ENCODE measurements at regions not wholly inside any gene's neighbourhood (a gene's known extent, or its start where the extent isn't known, plus 50 kb on each side); places are given as distances from the start of the nearest gene placed in this dataset.

GRCh38 chr1:239436286-239436685 is 49.9 kb downstream of the CHRM3 start:
- no peak overlapping the region for H3K4me3 Mint-ChIP-seq
- no peak for DNase-seq
- no peak overlapping the region for H3K27ac Mint-ChIP-seq
- CTCF ChIA-PET, result no interaction called here
- POLR2A ChIA-PET, result no interaction called here
- no peaks in the 10 kb centered on the region for H3K27me3 Mint-ChIP-seq
- no peaks in the 10 kb centered on the region for H3K36me3 Mint-ChIP-seq (ENCODE audit: low read depth)
- H3K4me1 Mint-ChIP-seq, result no peaks in the 10 kb centered on the region
- no peaks in the 10 kb centered on the region for H3K9me3 Mint-ChIP-seq

GRCh38 chr1:239437822-239438221 is 51.5 kb downstream of the CHRM3 start:
- Mint-ChIP-seq H3K36me3 (ENCODE audit: low read depth) (no peaks in the 10 kb centered on the region), H3K4me1 (no peaks in the 10 kb centered on the region), H3K4me3 (no peak overlapping the region), H3K27ac (no peak overlapping the region), H3K27me3 (no peaks in the 10 kb centered on the region), H3K9me3 (no peaks in the 10 kb centered on the region)
- POLR2A ChIA-PET, result no interaction called here
- DNase-seq, result no peak
- CTCF ChIA-PET, result no interaction called here

- POLR2A ChIA-PET, result no interaction called here
- H3K27ac Mint-ChIP-seq, result no peak overlapping the region
These were observed 52.5 kb downstream of the CHRM3 start for GRCh38 chr1:239438891-239439290.

GRCh38 chr1:239443361-239443760 is 57.0 kb downstream of the CHRM3 start:
- Mint-ChIP-seq H3K27ac (no peak overlapping the region), H3K27me3 (no peaks in the 10 kb centered on the region), H3K4me1 (no peaks in the 10 kb centered on the region), H3K4me3 (no peak overlapping the region), H3K9me3 (no peaks in the 10 kb centered on the region), H3K36me3 (ENCODE audit: low read depth) (no peaks in the 10 kb centered on the region)
- POLR2A ChIA-PET, result no interaction called here
- CTCF ChIA-PET, result no interaction called here
- no peak for DNase-seq

More at GRCh38 chr1:239438891-239439290, 52.5 kb downstream of the CHRM3 start:
- no peaks in the 10 kb centered on the region for H3K36me3 Mint-ChIP-seq (ENCODE audit: low read depth)
- CTCF ChIA-PET, result no interaction called here
- H3K9me3 Mint-ChIP-seq, result no peaks in the 10 kb centered on the region
- H3K4me1 Mint-ChIP-seq, result no peaks in the 10 kb centered on the region
- H3K4me3 Mint-ChIP-seq, result no peak overlapping the region
- no peaks in the 10 kb centered on the region for H3K27me3 Mint-ChIP-seq
- DNase-seq, result no peak

- Mint-ChIP-seq H3K9me3 (no peaks in the 10 kb centered on the region), H3K4me1 (no peaks in the 10 kb centered on the region), H3K36me3 (ENCODE audit: low read depth) (no peaks in the 10 kb centered on the region), H3K27me3 (no peaks in the 10 kb centered on the region), H3K4me3 (no peak overlapping the region), H3K27ac (no peak overlapping the region)
- DNase-seq, result no peak
- ChIA-PET POLR2A (no interaction called here), CTCF (no interaction called here)
These were observed 60.2 kb downstream of the CHRM3 start for GRCh38 chr1:239446611-239447010.

- Mint-ChIP-seq H3K27me3 (no peaks in the 10 kb centered on the region), H3K4me3 (no peak overlapping the region), H3K9me3 (peaks cover 2% of the 10 kb centered on the region), H3K36me3 (ENCODE audit: low read depth) (no peaks in the 10 kb centered on the region), H3K4me1 (no peaks in the 10 kb centered on the region), H3K27ac (no peak overlapping the region)
- DNase-seq, result no peak
- POLR2A ChIA-PET, result no interaction called here
- CTCF ChIA-PET, result no interaction called here
These were observed 62.5 kb downstream of the CHRM3 start for GRCh38 chr1:239448911-239449310.

GRCh38 chr1:239455743-239456142 is 69.4 kb downstream of the CHRM3 start:
- Mint-ChIP-seq H3K36me3 (ENCODE audit: low read depth) (peaks cover 1% of the 10 kb centered on the region), H3K4me1 (peaks cover 11% of the 10 kb centered on the region), H3K4me3 (no peak overlapping the region), H3K27me3 (no peaks in the 10 kb centered on the region), H3K9me3 (peaks cover 13% of the 10 kb centered on the region), H3K27ac (no peak overlapping the region)
- DNase-seq, result no peak
- ChIA-PET POLR2A (no interaction called here), CTCF (interaction anchor here (0.7 kb wide), 1 partner anchor 90 kb away, joined by 3 read pairs; no protein-coding TSS in a partner anchor)

- Mint-ChIP-seq H3K27me3 (no peaks in the 10 kb centered on the region), H3K4me1 (peaks cover 11% of the 10 kb centered on the region), H3K9me3 (peaks cover 13% of the 10 kb centered on the region), H3K27ac (no peak overlapping the region), H3K36me3 (ENCODE audit: low read depth) (peaks cover 1% of the 10 kb centered on the region), H3K4me3 (no peak overlapping the region)
- no peak for DNase-seq
- ChIA-PET CTCF (no interaction called here), POLR2A (no interaction called here)
These were observed 70.4 kb downstream of the CHRM3 start for GRCh38 chr1:239456788-239457187.

- Mint-ChIP-seq H3K4me3 (peak overlapping the region; percentile 42), H3K4me1 (peaks cover 11% of the 10 kb centered on the region), H3K36me3 (ENCODE audit: low read depth) (peaks cover 1% of the 10 kb centered on the region), H3K9me3 (peaks cover 13% of the 10 kb centered on the region), H3K27ac (peak overlapping the region; percentile 51), H3K27me3 (no peaks in the 10 kb centered on the region)
- ChIA-PET POLR2A (no interaction called here), CTCF (no interaction called here)
- no peak for DNase-seq
These were observed 71.2 kb downstream of the CHRM3 start for GRCh38 chr1:239457491-239458143.

GRCh38 chr1:239458144-239458500 is 71.8 kb downstream of the CHRM3 start:
- peak overlapping the region; percentile 51 for H3K27ac Mint-ChIP-seq
- H3K27me3 Mint-ChIP-seq, result no peaks in the 10 kb centered on the region
- H3K9me3 Mint-ChIP-seq, result peaks cover 13% of the 10 kb centered on the region
- H3K4me3 Mint-ChIP-seq, result peak overlapping the region; percentile 42
- ChIA-PET CTCF (no interaction called here), POLR2A (no interaction called here)
- H3K4me1 Mint-ChIP-seq, result peaks cover 11% of the 10 kb centered on the region
- H3K36me3 Mint-ChIP-seq (ENCODE audit: low read depth), result peaks cover 1% of the 10 kb centered on the region
- DNase-seq, result no peak

GRCh38 chr1:239467730-239468129 is 81.4 kb downstream of the CHRM3 start:
- no peaks in the 10 kb centered on the region for H3K9me3 Mint-ChIP-seq
- H3K27ac Mint-ChIP-seq, result no peak overlapping the region
- no peaks in the 10 kb centered on the region for H3K27me3 Mint-ChIP-seq
- ChIA-PET CTCF (interaction anchor here (0.9 kb wide), 1 partner anchor 27 kb away, joined by 3 read pairs; no protein-coding TSS in a partner anchor), POLR2A (interaction anchor here (0.6 kb wide), 1 partner anchor 73 kb away, joined by 4 read pairs; no protein-coding TSS in a partner anchor)
- no peaks in the 10 kb centered on the region for H3K4me1 Mint-ChIP-seq
- no peaks in the 10 kb centered on the region for H3K36me3 Mint-ChIP-seq (ENCODE audit: low read depth)
- no peak overlapping the region for H3K4me3 Mint-ChIP-seq
- DNase-seq, result no peak

- CTCF ChIA-PET, result no interaction called here
- H3K9me3 Mint-ChIP-seq, result peaks cover 23% of the 10 kb centered on the region
- POLR2A ChIA-PET, result no interaction called here
- no peak for DNase-seq
- no peak overlapping the region for H3K27ac Mint-ChIP-seq
- no peaks in the 10 kb centered on the region for H3K27me3 Mint-ChIP-seq
- no peaks in the 10 kb centered on the region for H3K4me1 Mint-ChIP-seq
- H3K4me3 Mint-ChIP-seq, result no peak overlapping the region
- no peaks in the 10 kb centered on the region for H3K36me3 Mint-ChIP-seq (ENCODE audit: low read depth)
These were observed 91.7 kb downstream of the CHRM3 start for GRCh38 chr1:239478069-239478468.

GRCh38 chr1:239483391-239483790 is 97.0 kb downstream of the CHRM3 start:
- DNase-seq, result no peak
- ChIA-PET CTCF (no interaction called here), POLR2A (no interaction called here)
- H3K4me3 Mint-ChIP-seq, result no peak overlapping the region
- H3K9me3 Mint-ChIP-seq, result peaks cover 19% of the 10 kb centered on the region
- H3K27me3 Mint-ChIP-seq, result no peaks in the 10 kb centered on the region
- H3K27ac Mint-ChIP-seq, result no peak overlapping the region
- no peaks in the 10 kb centered on the region for H3K36me3 Mint-ChIP-seq (ENCODE audit: low read depth)
- H3K4me1 Mint-ChIP-seq, result no peaks in the 10 kb centered on the region

GRCh38 chr1:239493811-239494414 is 107.5 kb downstream of the CHRM3 start:
- no peak overlapping the region for H3K27ac Mint-ChIP-seq
- no peak overlapping the region for H3K4me3 Mint-ChIP-seq
- H3K36me3 Mint-ChIP-seq (ENCODE audit: low read depth), result no peaks in the 10 kb centered on the region
- ChIA-PET POLR2A (no interaction called here), CTCF (no interaction called here)
- H3K27me3 Mint-ChIP-seq, result no peaks in the 10 kb centered on the region
- no peaks in the 10 kb centered on the region for H3K4me1 Mint-ChIP-seq
- H3K9me3 Mint-ChIP-seq, result no peaks in the 10 kb centered on the region
- DNase-seq, result no peak

Measured in activated CD4-positive, alpha-beta T cell treated with anti-CD3 and anti-CD28 coated beads, Interleukin-2, amount 10 ng/mL, durations not matched to agents 7 days and 5 days (primary cell).